Bronchial epithelial cell (primary cell): ENCODE measurements at regions not wholly inside any gene's neighbourhood (a gene's known extent, or its start where the extent isn't known, plus 50 kb on each side); places are given as distances from the start of the nearest gene placed in this dataset.

Source experiments
- DNase-seq: peaks from one replicate; pipeline ENCODE4 v3.0.0-alpha.2; 2010; ENCODE audit warnings: low read depth
- FAIRE-seq: peaks from 2 replicates; lab custom pipeline; 2011; peaks lifted over from hg19 to GRCh38; lab: Jason Lieb, UNC
- H3K27me3 ChIP-seq: 2 replicates; pipeline ENCODE4 v1.5.1; 2011; ENCODE audit warnings: low read length; ENCODE audit not compliant: control insufficient read depth, insufficient read depth
- H3K36me3 ChIP-seq: 2 replicates; pipeline ENCODE4 v1.5.1; 2011; ENCODE audit warnings: low read length; ENCODE audit not compliant: control insufficient read depth, insufficient read depth
- H3K4me3 ChIP-seq: 2 replicates; pipeline ENCODE4 v1.5.1; 2011; ENCODE audit warnings: mild to moderate bottlenecking, low read depth, low read length, control low read depth
- CTCF ChIP-seq: IDR thresholded peaks from 2 replicates; pipeline ENCODE4 v1.5.1; 2011; ENCODE audit warnings: mild to moderate bottlenecking, moderate library complexity, low read length, control low read depth, inconsistent platforms; ENCODE audit not compliant: insufficient read depth, severe bottlenecking

- no peak for FAIRE-seq
- Histone ChIP-seq H3K27me3 (no peaks in the 10 kb centered on the region), H3K36me3 (no peaks in the 10 kb centered on the region), H3K4me3 (no peak overlapping the region)
- no peak for TF ChIP-seq CTCF
- no peak for DNase-seq
Measured at GRCh38 chr14:46245276-46245675, 406.3 kb downstream of the RPL10L start.

DNA sequence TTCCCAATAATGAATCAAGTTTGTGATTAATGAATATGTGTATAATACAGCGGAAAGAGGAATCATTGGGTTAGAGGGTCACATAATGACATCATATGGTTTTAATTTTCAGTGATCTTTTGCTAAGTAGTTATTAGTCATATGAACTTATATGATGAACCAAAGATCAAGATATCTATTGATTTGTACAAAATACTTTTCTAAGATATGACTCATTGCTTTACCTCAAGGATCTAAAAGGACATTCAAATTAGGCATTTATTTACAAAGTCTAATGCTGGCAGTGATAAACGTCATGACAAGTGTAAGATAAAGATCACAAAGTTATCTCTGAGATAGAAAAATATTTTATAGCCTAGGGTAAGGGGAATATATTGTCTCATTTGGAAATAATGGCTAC is 417.8 kb downstream of the RPL10L start:
- no peak for TF ChIP-seq CTCF
- Histone ChIP-seq H3K36me3 (no peaks in the 10 kb centered on the region), H3K27me3 (no peaks in the 10 kb centered on the region), H3K4me3 (no peak overlapping the region)
- FAIRE-seq (no peak), DNase-seq (no peak)

DNA sequence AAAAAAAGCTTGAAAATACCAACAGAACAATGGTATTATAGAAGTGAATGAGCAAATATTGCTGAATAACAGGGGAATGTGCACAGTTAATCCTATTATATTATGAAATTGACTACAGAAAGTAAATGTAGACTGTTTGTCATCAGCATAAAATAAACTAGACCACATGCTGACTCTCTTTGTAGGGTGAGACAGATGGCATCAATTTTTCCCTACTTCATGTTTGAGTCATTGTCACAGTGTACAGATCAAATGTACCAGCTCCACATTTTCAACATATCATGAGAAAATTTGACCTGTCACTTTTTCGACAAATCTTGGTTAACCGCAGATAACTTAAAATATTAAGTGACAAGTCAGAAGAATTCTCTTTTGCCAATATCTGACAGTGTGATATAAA is 421.0 kb downstream of the RPL10L start:
- H3K36me3 ChIP-seq = no peaks in the 10 kb centered on the region
- no peak for DNase-seq
- no peak for FAIRE-seq
- no peak overlapping the region for H3K4me3 ChIP-seq
- TF ChIP-seq CTCF = no peak
- no peaks in the 10 kb centered on the region for H3K27me3 ChIP-seq

DNA sequence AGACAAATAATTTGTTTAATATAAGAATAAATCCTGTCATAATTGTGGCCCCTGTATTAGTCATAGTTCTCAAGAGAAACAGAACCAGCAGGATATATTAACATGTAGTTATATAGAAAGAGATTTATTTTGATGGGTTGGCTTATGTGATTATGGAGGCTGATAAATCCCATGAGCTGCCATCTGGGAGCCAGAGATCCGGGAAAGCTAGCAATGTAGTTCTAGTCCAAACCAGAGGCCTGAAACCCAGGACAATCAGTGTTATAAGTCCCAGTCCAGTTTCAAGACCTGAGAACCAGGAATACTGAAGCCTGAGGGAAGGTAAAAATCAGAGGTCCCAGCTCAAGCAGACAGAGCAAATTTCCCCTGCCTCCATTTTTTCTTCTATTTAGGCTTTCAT is 435.8 kb downstream of the RPL10L start:
- no peaks in the 10 kb centered on the region for H3K27me3 ChIP-seq
- no peaks in the 10 kb centered on the region for H3K36me3 ChIP-seq
- FAIRE-seq (no peak), DNase-seq (no peak)
- no peak overlapping the region for H3K4me3 ChIP-seq
- TF ChIP-seq CTCF = no peak

- Histone ChIP-seq H3K36me3 (no peaks in the 10 kb centered on the region), H3K27me3 (no peaks in the 10 kb centered on the region), H3K4me3 (no peak overlapping the region)
- TF ChIP-seq CTCF = no peak
- DNase-seq = no peak
- no peak for FAIRE-seq
Measured at GRCh38 chr14:46198676-46199075, 452.9 kb downstream of the RPL10L start.

GRCh38 chr14:46197856-46198255 is 453.7 kb downstream of the RPL10L start:
- Histone ChIP-seq H3K4me3 (no peak overlapping the region), H3K36me3 (no peaks in the 10 kb centered on the region), H3K27me3 (no peaks in the 10 kb centered on the region)
- DNase-seq (no peak), FAIRE-seq (no peak)
- TF ChIP-seq CTCF = no peak
